Natural killer cell (primary cell): ENCODE measurements at regions not wholly inside any gene's neighbourhood (a gene's known extent, or its start where the extent isn't known, plus 50 kb on each side); places are given as distances from the start of the nearest gene placed in this dataset.

ENCODE experiments used
- ATAC-seq, 3 donors: fragments of 150-1000 bp in 2 of 3; fragments of 200-7000 bp in 1 of 3; cut with Tn5 transposase; 1 replicate in 1 of 3; 2 replicates in 2 of 3; pipeline ENCODE4 v1.10.0; 2021; ENCODE audit warnings: mild to moderate bottlenecking in 2 of 3, moderate library complexity in 2 of 3
- DNase-seq, 2 donors: peaks; one replicate each; pipeline versions ENCODE4 v3.0.0 to v3.0.0-alpha.2; 2013 to 2021; ENCODE audit warnings: mixed read lengths in 1 of 2
- H3K27ac ChIP-seq: one replicate; pipeline ENCODE4 v1.5.1; 2013; ENCODE audit warnings: mild to moderate bottlenecking, low read length
- H3K27me3 ChIP-seq: one replicate; pipeline ENCODE4 v1.6.1; 2013; ENCODE audit warnings: low read length; ENCODE audit not compliant: control insufficient read depth, insufficient read depth
- H3K36me3 ChIP-seq: one replicate; pipeline ENCODE4 v1.6.1; 2013; ENCODE audit warnings: low read length; ENCODE audit not compliant: control insufficient read depth, insufficient read depth
- H3K4me1 ChIP-seq: one replicate; pipeline ENCODE4 v1.6.1; 2013; ENCODE audit warnings: low read length; ENCODE audit not compliant: control insufficient read depth, insufficient read depth
- H3K4me3 ChIP-seq: one replicate; pipeline ENCODE4 v1.5.1; 2013; ENCODE audit warnings: low read length
- H3K9me3 ChIP-seq: one replicate; pipeline ENCODE4 v1.6.1; 2013; ENCODE audit warnings: low read length; ENCODE audit not compliant: control insufficient read depth, insufficient read depth
- H3K27ac Mint-ChIP-seq, 2 donors: one replicate each; pipeline ENCODE4 v1.8.0; 2022; ENCODE audit warnings: mild to moderate bottlenecking in 2 of 2, mixed read lengths in 2 of 2, moderate library complexity in 1 of 2
- H3K27me3 Mint-ChIP-seq, 2 donors: one replicate each; pipeline ENCODE4 v1.8.0; 2022; ENCODE audit warnings: low read depth in 2 of 2, mixed read lengths in 2 of 2
- H3K36me3 Mint-ChIP-seq: one replicate; pipeline ENCODE4 v1.8.0; 2022; ENCODE audit warnings: mixed read lengths
- H3K4me1 Mint-ChIP-seq, 2 donors: one replicate each; pipeline ENCODE4 v1.8.0; 2022; ENCODE audit warnings: mixed read lengths in 2 of 2
- H3K4me3 Mint-ChIP-seq: one replicate; pipeline ENCODE4 v1.8.0; 2022; ENCODE audit warnings: mild to moderate bottlenecking, moderate library complexity, mixed read lengths
- H3K9me3 Mint-ChIP-seq, 2 donors: one replicate each; pipeline ENCODE4 v1.8.0; 2022; ENCODE audit warnings: mixed read lengths in 2 of 2
- CTCF ChIP-seq: fragments of 200-600 bp; IDR thresholded peaks from one replicate; pipeline ENCODE4 v1.8.0; 2022; ENCODE audit warnings: antibody characterized with exemption
- WGBS: methylation state at CpG from one replicate; pipeline ENCODE4 v1.1.7; 2013; ENCODE audit warnings: missing lambda C conversion rate; ENCODE audit not compliant: insufficient coverage; 5-methylcytosine and 5-hydroxymethylcytosine counted together
- intact Hi-C: fragments of 100-400 bp; cut with micrococcal nuclease; formaldehyde crosslinking; loops from one replicate; pipeline ENCODE4 v1.14.2; 2022

DNA sequence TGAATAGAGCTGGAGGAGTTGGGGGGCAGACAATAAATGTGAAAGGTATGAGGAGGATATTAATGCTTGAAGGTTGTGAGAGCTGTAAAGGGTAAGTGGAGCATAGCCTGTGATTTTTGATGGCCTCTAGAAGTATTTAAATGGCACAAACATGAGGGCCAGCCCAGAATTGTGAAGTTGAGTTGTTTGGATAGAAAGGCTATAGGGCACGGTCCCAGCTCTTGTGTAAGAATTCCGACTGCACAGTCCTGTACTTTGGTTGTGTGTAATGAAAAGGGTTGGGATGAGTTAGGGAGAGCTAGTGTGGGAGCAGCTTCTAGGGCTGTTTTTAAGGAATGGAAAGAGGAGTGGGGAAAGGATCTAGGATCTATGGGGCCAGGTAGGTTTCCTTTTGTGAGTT is 665.5 kb downstream of the USP25 start:
- WGBS, result 94% methylated on average over 2 of the region's 2 CpGs
- H3K4me1 ChIP-seq, result no peaks in the 10 kb centered on the region
- ATAC-seq, result no peak

DNA sequence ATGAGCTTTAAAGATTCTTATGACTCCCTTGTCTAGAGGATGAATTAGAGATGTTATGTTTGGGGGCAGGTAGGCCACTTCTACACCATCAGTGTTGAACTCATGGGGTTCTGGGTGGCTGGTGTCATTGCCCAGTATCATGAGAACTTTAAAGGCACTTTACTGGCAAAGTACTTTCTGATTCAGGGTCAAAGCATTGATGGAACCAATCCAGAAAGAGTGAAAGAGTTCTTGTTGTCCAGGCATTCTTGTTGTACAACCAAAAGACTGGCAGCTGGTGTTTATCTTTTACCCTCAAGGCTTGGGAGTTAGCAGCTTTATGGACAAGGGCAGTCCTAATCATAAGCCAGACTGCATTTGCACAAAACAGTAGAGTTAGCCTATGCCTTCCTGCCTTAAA is 673.0 kb downstream of the USP25 start:
- H3K4me3 ChIP-seq, result no peak overlapping the region
- no peak for DNase-seq

More for the DNA sequence above, 665.5 kb downstream of the USP25 start:
- H3K27ac ChIP-seq, result no peak overlapping the region
- Mint-ChIP-seq H3K9me3 (peaks cover 13 to 22% of the 10 kb centered on the region in 2 donors), H3K27ac (no peak overlapping the region), H3K4me1 (no peaks in the 10 kb centered on the region), H3K4me3 (no peak overlapping the region), H3K27me3 (no peaks in the 10 kb centered on the region), H3K36me3 (peaks cover 12% of the 10 kb centered on the region)
- no peaks in the 10 kb centered on the region for H3K27me3 ChIP-seq
- intact Hi-C loops, result no loop called here
- TF ChIP-seq CTCF, result no peak
- no peak overlapping the region for H3K4me3 ChIP-seq
- no peak for DNase-seq
- peaks cover 10% of the 10 kb centered on the region for H3K9me3 ChIP-seq
- no peaks in the 10 kb centered on the region for H3K36me3 ChIP-seq

GRCh38 chr21:16404776-16405175 is 675.0 kb downstream of the USP25 start:
- Histone ChIP-seq H3K27ac (no peak overlapping the region), H3K4me3 (no peak overlapping the region), H3K9me3 (peaks cover 8% of the 10 kb centered on the region), H3K27me3 (no peaks in the 10 kb centered on the region), H3K36me3 (no peaks in the 10 kb centered on the region), H3K4me1 (no peaks in the 10 kb centered on the region)
- ATAC-seq (no peak), DNase-seq (no peak)
- no peaks in the 10 kb centered on the region for H3K36me3 Mint-ChIP-seq
- no peaks in the 10 kb centered on the region for H3K27me3 Mint-ChIP-seq
- intact Hi-C loops, result no loop called here
- no peak overlapping the region for H3K27ac Mint-ChIP-seq
- no peak overlapping the region for H3K4me3 Mint-ChIP-seq
- H3K9me3 Mint-ChIP-seq, result peaks cover 15 to 17% of the 10 kb centered on the region in 2 donors
- H3K4me1 Mint-ChIP-seq, result no peaks in the 10 kb centered on the region
- no peak for TF ChIP-seq CTCF
- WGBS, result 83% methylated on average over 1 of the region's 1 CpG

More for the DNA sequence above, 673.0 kb downstream of the USP25 start:
- no peaks in the 10 kb centered on the region for H3K27me3 ChIP-seq
- H3K4me3 Mint-ChIP-seq, result no peak overlapping the region
- H3K27ac Mint-ChIP-seq, result no peak overlapping the region
- no peak for TF ChIP-seq CTCF
- no peaks in the 10 kb centered on the region for H3K36me3 ChIP-seq
- peaks cover 8% of the 10 kb centered on the region for H3K9me3 ChIP-seq
- ATAC-seq, result no peak
- no peaks in the 10 kb centered on the region for H3K4me1 ChIP-seq
- peaks cover 14 to 18% of the 10 kb centered on the region in 2 donors for H3K9me3 Mint-ChIP-seq
- H3K27ac ChIP-seq, result no peak overlapping the region
- H3K36me3 Mint-ChIP-seq, result peaks cover under 1% of the 10 kb centered on the region
- H3K27me3 Mint-ChIP-seq, result no peaks in the 10 kb centered on the region
- intact Hi-C loops, result no loop called here
- no peaks in the 10 kb centered on the region for H3K4me1 Mint-ChIP-seq

DNA sequence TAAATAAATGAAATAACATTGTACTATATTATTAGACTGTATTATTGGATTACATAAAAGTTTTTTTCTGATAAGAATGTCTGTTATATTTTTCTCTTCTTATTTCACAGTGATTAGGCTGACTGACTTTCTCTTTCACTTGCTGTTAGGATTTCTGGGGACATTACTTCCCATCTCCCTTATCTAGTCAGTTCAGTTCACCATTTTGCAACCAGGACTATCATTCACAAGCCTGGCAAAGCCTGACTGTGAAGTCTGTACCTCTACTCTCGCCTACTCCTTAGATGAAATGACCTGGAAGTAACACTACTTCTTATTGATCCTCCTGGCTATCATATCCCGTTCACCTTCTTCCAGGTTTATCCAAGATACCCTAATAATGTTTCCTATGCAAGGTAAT is 676.6 kb downstream of the USP25 start:
- Mint-ChIP-seq H3K4me1 (no peaks in the 10 kb centered on the region), H3K9me3 (peaks cover 15 to 17% of the 10 kb centered on the region in 2 donors), H3K27me3 (no peaks in the 10 kb centered on the region), H3K36me3 (no peaks in the 10 kb centered on the region), H3K27ac (no peak overlapping the region), H3K4me3 (no peak overlapping the region)
- Histone ChIP-seq H3K4me3 (no peak overlapping the region), H3K27me3 (no peaks in the 10 kb centered on the region), H3K36me3 (no peaks in the 10 kb centered on the region), H3K27ac (no peak overlapping the region), H3K4me1 (no peaks in the 10 kb centered on the region), H3K9me3 (peaks cover under 1% of the 10 kb centered on the region)
- DNase-seq (no peak), ATAC-seq (no peak)
- intact Hi-C loops, result no loop called here
- no peak for TF ChIP-seq CTCF
- WGBS, result 87% methylated on average over 2 of the region's 2 CpGs
